ENCODE measurements at regions not wholly inside any gene's neighbourhood (a gene's known extent, or its start where the extent isn't known, plus 50 kb on each side); places are given as distances from the start of the nearest gene placed in this dataset.

DNA sequence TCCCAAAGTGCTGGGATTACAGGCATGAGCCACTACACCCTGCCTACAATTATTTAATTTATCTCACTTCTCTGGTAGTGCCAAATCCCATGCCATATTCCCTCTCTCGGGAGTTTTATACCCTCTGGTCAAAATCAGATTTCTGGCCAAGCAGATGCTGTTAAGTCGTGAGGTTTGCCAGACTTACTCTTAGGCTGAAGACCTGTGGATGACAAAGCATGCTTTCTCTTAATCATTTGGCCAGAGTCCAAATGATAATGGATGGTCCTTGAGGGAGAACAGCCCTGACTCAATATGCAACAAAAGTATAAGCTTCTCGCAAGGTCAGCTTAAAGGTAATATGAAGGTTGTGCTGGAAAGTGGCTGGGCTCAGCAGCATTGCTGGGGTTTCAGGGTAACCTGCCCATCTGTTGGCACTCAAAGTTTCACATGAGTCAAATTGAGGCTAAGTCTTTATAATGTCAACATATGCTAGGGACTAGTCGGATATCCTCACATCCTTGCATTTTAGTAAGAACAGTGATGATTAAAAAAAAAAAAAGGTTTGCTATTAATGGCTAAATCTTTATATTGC, 280.1 kb downstream of the KIF4B start:
- DNase-seq (ENCODE audit: low read depth, low spot score) (no peak), ATAC-seq (no peak)
- H3K9me2 ChIP-seq (ENCODE audit: insufficient read depth), result no peaks in the 10 kb centered on the region
- no peaks in the 10 kb centered on the region for H4K20me1 ChIP-seq (ENCODE audit: insufficient read depth)
- ChIA-PET CTCF (no interaction called here), RAD21 (ENCODE audit: low non-redundant PET in 1 of 2, low total read pairs in 2 of 2, uncharacterized antibody in 2 of 2, unreplicated experiment in 2 of 2) (no interaction called here), POLR2A (no interaction called here)
- no peak overlapping the region for H3K27ac ChIP-seq (ENCODE audit: low read depth, low read length)
- no peaks in the 10 kb centered on the region for H3K4me1 ChIP-seq (ENCODE audit: control insufficient read depth in 1 of 2, insufficient read depth in 2 of 2, low read length in 2 of 2)
- no TSS peak for BruUV-seq (replicated peaks)
- H3K4me2 ChIP-seq (ENCODE audit: low read length), result no peak overlapping the region
- H3K9ac ChIP-seq (ENCODE audit: low read length), result no peak overlapping the region
- no peak for TF ChIP-seq JUND (IDR thresholded peaks at IDR 0.05)
- no peak for TF ChIP-seq POLR2A (IDR thresholded peaks at IDR 0.05; ENCODE audit: borderline replicate concordance, extremely low read depth, insufficient read depth, insufficient read length)
- TF ChIP-seq EZH2phosphoT487 (IDR thresholded peaks at IDR 0.05; ENCODE audit: borderline replicate concordance), result no peak
- TF ChIP-seq ATF3 (IDR thresholded peaks at IDR 0.05), result no peak
- TF ChIP-seq ZFX (IDR thresholded peaks at IDR 0.05), result no peak
- TF ChIP-seq, protein P1, sequence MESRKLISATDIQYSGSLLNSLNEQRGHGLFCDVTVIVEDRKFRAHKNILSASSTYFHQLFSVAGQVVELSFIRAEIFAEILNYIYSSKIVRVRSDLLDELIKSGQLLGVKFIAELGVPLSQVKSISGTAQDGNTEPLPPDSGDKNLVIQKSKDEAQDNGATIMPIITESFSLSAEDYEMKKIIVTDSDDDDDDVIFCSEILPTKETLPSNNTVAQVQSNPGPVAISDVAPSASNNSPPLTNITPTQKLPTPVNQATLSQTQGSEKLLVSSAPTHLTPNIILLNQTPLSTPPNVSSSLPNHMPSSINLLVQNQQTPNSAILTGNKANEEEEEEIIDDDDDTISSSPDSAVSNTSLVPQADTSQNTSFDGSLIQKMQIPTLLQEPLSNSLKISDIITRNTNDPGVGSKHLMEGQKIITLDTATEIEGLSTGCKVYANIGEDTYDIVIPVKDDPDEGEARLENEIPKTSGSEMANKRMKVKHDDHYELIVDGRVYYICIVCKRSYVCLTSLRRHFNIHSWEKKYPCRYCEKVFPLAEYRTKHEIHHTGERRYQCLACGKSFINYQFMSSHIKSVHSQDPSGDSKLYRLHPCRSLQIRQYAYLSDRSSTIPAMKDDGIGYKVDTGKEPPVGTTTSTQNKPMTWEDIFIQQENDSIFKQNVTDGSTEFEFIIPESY (IDR thresholded peaks at IDR 0.05; ENCODE audit: extremely low read depth, insufficient replicate concordance, low read length), result no peak
- no peak for TF ChIP-seq ELF1 (IDR thresholded peaks at IDR 0.05; ENCODE audit: borderline replicate concordance, low read depth)
- TF ChIP-seq EGR1 (IDR thresholded peaks at IDR 0.05; ENCODE audit: low read depth), result no peak
- TF ChIP-seq ZNF274 (IDR thresholded peaks at IDR 0.05; ENCODE audit: low read depth, low read length), result no peak
- no peak for TF ChIP-seq CBX3 (IDR thresholded peaks at IDR 0.05; ENCODE audit: low read depth)
- TF ChIP-seq SP1 (IDR thresholded peaks at IDR 0.05; ENCODE audit: low read depth), result no peak
- TF ChIP-seq FOSL1 (IDR thresholded peaks at IDR 0.05; ENCODE audit: low read depth), result no peak
- no peak for TF ChIP-seq YY1 (IDR thresholded peaks at IDR 0.05; ENCODE audit: extremely low read depth, insufficient replicate concordance, low read depth, low read length)
- TF ChIP-seq EZH2 (IDR thresholded peaks at IDR 0.05), result no peak
- TF ChIP-seq MAX (IDR thresholded peaks at IDR 0.05), result no peak
- TF ChIP-seq TCF7L2 (IDR thresholded peaks at IDR 0.05; ENCODE audit: borderline replicate concordance, extremely low read depth, insufficient read depth, insufficient read length), result no peak
- intact Hi-C loops (cut with micrococcal nuclease), result no loop called here
- H2AFZ ChIP-seq (ENCODE audit: low read depth, low read length, poor library complexity, severe bottlenecking), result no peak overlapping the region
- no peaks in the 10 kb centered on the region for H3K36me3 ChIP-seq (ENCODE audit: control insufficient read depth in 1 of 2, insufficient read depth in 2 of 2, low read length in 2 of 2)
- H3K27me3 ChIP-seq (ENCODE audit: insufficient read depth, low read length), result no peaks in the 10 kb centered on the region
- H3K4me3 ChIP-seq (replicated peaks in 1 of 2; ENCODE audit: low read depth in 1 of 2, low read length in 2 of 2), result no peak overlapping the region
- no peaks in the 10 kb centered on the region for H3K79me2 ChIP-seq (ENCODE audit: insufficient read depth, low read length)
- H3K9me3 ChIP-seq (ENCODE audit: control insufficient read depth in 1 of 2, insufficient read depth in 1 of 2, low read depth in 1 of 2, low read length in 2 of 2), result no peaks in the 10 kb centered on the region
